ENCODE measurements at regions not wholly inside any gene's neighbourhood (a gene's known extent, or its start where the extent isn't known, plus 50 kb on each side); places are given as distances from the start of the nearest gene placed in this dataset.
A peak's percentile ranks its signal among the peaks of the same experiment; 100 is the strongest.

DNA sequence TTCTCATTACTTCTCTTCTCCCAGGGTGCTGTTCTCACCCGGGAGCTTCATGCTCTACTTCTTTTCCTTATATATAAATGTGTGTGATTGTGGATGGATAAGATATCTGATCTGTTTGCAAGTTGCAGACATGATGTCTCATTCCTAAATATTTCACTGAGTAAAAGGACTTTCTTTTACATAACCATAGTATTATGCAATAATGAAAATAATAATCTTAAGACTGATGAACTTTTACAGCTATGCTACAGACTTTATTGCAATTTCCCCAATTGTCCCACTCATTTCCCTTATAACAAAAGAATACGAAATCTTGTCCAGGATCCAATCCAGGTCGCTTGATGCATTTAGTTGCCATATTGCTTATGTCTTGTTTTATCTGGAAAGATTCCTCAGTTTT, 284.5 kb upstream of the JAG1 start:
- Histone ChIP-seq H3K4me2 (ENCODE audit: low read depth, low read length) (no peak overlapping the region), H3K4me3 (ENCODE audit: insufficient read depth, low read depth, low read length) (no peak overlapping the region), H4K91ac (ENCODE audit: insufficient read depth, low read depth, low read length) (no peak overlapping the region), H4K8ac (ENCODE audit: low read depth in 2 of 2, low read length in 2 of 2) (no peak overlapping the region), H4K20me1 (ENCODE audit: insufficient read depth, low read length) (no peaks in the 10 kb centered on the region), H3K18ac (ENCODE audit: low read depth, low read length) (no peak overlapping the region), H2AK9ac (replicated peaks; ENCODE audit: low read depth, low read length, poor library complexity) (no peak overlapping the region), H3K14ac (replicated peaks; ENCODE audit: low read depth, low read length) (no peak overlapping the region), H2BK120ac (ENCODE audit: low read depth, low read length) (no peak overlapping the region), H2BK20ac (ENCODE audit: low read depth, low read length) (no peak overlapping the region), H2AK5ac (ENCODE audit: low read depth, low read length) (no peak overlapping the region), H4K5ac (ENCODE audit: low read depth, low read length) (no peak overlapping the region), H2BK5ac (ENCODE audit: low read depth, low read length, poor library complexity, severe bottlenecking) (no peak overlapping the region), H3K9me1 (ENCODE audit: insufficient read depth, low read length) (no peaks in the 10 kb centered on the region), H3K4ac (ENCODE audit: low read depth, low read length) (no peak overlapping the region), H3K9me3 (ENCODE audit: control insufficient read depth, insufficient read depth, low read length) (no peaks in the 10 kb centered on the region), H2BK15ac (ENCODE audit: low read depth, low read length) (no peak overlapping the region), H3K4me1 (ENCODE audit: control insufficient read depth, insufficient read depth, low read length) (no peaks in the 10 kb centered on the region), H3K27ac (ENCODE audit: insufficient read depth, low read length) (no peak overlapping the region), H3K27me3 (ENCODE audit: control insufficient read depth, insufficient read depth, low read length) (no peaks in the 10 kb centered on the region; the same call in 1 of the 2 replicates), H3K23ac (ENCODE audit: low read depth, low read length) (no peak overlapping the region), H3K79me1 (ENCODE audit: low read depth in 1 of 2, low read length in 2 of 2) (no peaks in the 10 kb centered on the region), H3K56ac (ENCODE audit: extremely low read depth, insufficient read depth, low read length) (no peak overlapping the region), H2AFZ (replicated peaks; ENCODE audit: low read length, poor library complexity) (no peak overlapping the region), H3K9ac (ENCODE audit: low read depth, low read length) (no peak overlapping the region), H3K36me3 (ENCODE audit: control insufficient read depth, insufficient read depth, low read length) (no peaks in the 10 kb centered on the region)
- dilution Hi-C loops (cut with HindIII; ENCODE audit: low sequenced_read_pairs, unreplicated experiment) (no loop called here), in situ Hi-C loops (cut with MboI; ENCODE audit: low sequenced_read_pairs) (no loop called here), intact Hi-C loops (cut with micrococcal nuclease) (no loop called here)
- BruUV-seq (replicated peaks), result no TSS peak
- DNase-seq (no peak), ATAC-seq (ENCODE audit: low read depth) (peak; percentile 32; the same call in 1 of the 2 replicates)
- WGBS, 2 experiments (ENCODE audit: extremely low coverage in 2 of 2, insufficient read length in 1 of 2), result no CpG with 5 or more reads among the region's 3 CpGs
- POLR2A ChIA-PET (ENCODE audit: unreplicated experiment), result no interaction called here
- TF ChIP-seq RCOR1 (IDR thresholded peaks at IDR 0.05; ENCODE audit: insufficient replicate concordance, low read length), result no peak
- TF ChIP-seq MAZ (IDR thresholded peaks at IDR 0.05; ENCODE audit: borderline replicate concordance, low read depth, low read length), result no peak
- TF ChIP-seq CEBPB (IDR thresholded peaks at IDR 0.05; ENCODE audit: low read depth, low read length), result peak; percentile 65
- CTCF ChIA-PET, result no interaction called here
